Fibroblast of lung (primary cell): ENCODE measurements at regions not wholly inside any gene's neighbourhood (a gene's known extent, or its start where the extent isn't known, plus 50 kb on each side); places are given as distances from the start of the nearest gene placed in this dataset.

Experiments
- CTCF ChIP-seq, 2 donors: IDR thresholded peaks in 1 of 2; conservative IDR thresholded peaks in 1 of 2; 1 replicate in 1 of 2; 2 replicates in 1 of 2; pipeline ENCODE4 v1.5.1; 2011 to 2012; ENCODE audit warnings: low read length in 2 of 2, control low read depth in 1 of 2, inconsistent platforms in 1 of 2, low read depth in 1 of 2, mild to moderate bottlenecking in 1 of 2
- EZH2 ChIP-seq: IDR thresholded peaks from 2 replicates; pipeline ENCODE4 v1.5.1; 2012; ENCODE audit warnings: low read length, control low read depth, mild to moderate bottlenecking; ENCODE audit errors: missing control alignments

DNA sequence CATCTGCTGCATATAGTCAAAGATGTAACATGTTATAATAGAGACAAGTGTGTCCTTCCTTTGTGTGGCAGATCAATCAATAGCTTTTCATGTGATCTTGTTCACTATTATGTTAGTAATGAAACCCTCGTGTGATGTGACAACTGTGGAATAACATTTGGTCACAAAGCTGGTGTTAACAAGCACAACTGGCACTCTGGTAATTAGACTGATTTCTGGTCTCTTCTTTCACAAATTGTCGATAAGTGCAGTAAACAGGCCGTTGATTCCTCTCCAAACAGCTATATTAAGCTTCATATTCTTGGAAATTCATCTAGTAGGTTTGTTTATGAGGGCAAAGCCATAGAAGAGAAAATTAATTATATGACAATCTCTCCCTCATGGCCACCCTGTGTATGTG, 616.7 kb upstream of the PTBP2 start:
- TF ChIP-seq CTCF (conservative IDR thresholded peaks at IDR 0.05 in 1 of 2, IDR thresholded peaks at IDR 0.05 in 1 of 2; ENCODE audit: low read depth in 1 of 2, low read length in 2 of 2) = no peak
- no peak for TF ChIP-seq EZH2
